DMS79 treated with DMSO at 0.1 percent for 48 hours (cell line): ENCODE measurements at regions not wholly inside any gene's neighbourhood (a gene's known extent, or its start where the extent isn't known, plus 50 kb on each side); places are given as distances from the start of the nearest gene placed in this dataset.
"Not testable (repeated sequence)": the region's sequence is repeated elsewhere in the genome, so short reads cannot be mapped to it uniquely, and the experiment has no call there.

Source experiments
- DNase-seq: peaks from one replicate; lab custom pipeline; 2025; lab: John Stamatoyannopoulos, UW

- DNase-seq = peak; percentile 41
These were observed 148.5 kb downstream of the TENT5C start for GRCh38 chr1:117754061-117754969.

- DNase-seq = no peak
These were observed 151.8 kb downstream of the TENT5C start for GRCh38 chr1:117757668-117758067.

GRCh38 chr1:117758444-117759316 lies 152.8 kb downstream of the TENT5C start:
- DNase-seq = peak; percentile 75

GRCh38 chr1:117759535-117759934 lies 153.7 kb downstream of the TENT5C start:
- no peak for DNase-seq

- DNase-seq = no peak
These were observed 154.2 kb downstream of the TENT5C start for GRCh38 chr1:117760069-117760468.

GRCh38 chr1:117760485-117760884 lies 154.6 kb downstream of the TENT5C start:
- DNase-seq = no peak

- DNase-seq = not testable (repeated sequence)
These were observed 161.7 kb downstream of the GDAP2 start for GRCh38 chr1:117767756-117768155.

- no peak for DNase-seq
These were observed 158.4 kb downstream of the GDAP2 start for GRCh38 chr1:117770981-117771531.

GRCh38 chr1:117779364-117779763 lies 150.1 kb downstream of the GDAP2 start:
- no peak for DNase-seq

GRCh38 chr1:117780687-117781475 lies 148.5 kb downstream of the GDAP2 start:
- DNase-seq = no peak

GRCh38 chr1:117782056-117782455 lies 147.4 kb downstream of the GDAP2 start:
- DNase-seq = no peak

- DNase-seq = no peak
These were observed 145.6 kb downstream of the GDAP2 start for GRCh38 chr1:117783606-117784396.

- no peak for DNase-seq
These were observed 141.4 kb downstream of the GDAP2 start for GRCh38 chr1:117788014-117788413.

- DNase-seq = no peak
These were observed 136.0 kb downstream of the GDAP2 start for GRCh38 chr1:117793413-117793812.

GRCh38 chr1:117794073-117794472 lies 135.3 kb downstream of the GDAP2 start:
- no peak for DNase-seq

- no peak for DNase-seq
These were observed 134.2 kb downstream of the GDAP2 start for GRCh38 chr1:117795190-117795589.

GRCh38 chr1:117795792-117796191 lies 133.6 kb downstream of the GDAP2 start:
- DNase-seq = no peak

- DNase-seq = no peak
These were observed 133.2 kb downstream of the GDAP2 start for GRCh38 chr1:117796226-117796625.

GRCh38 chr1:117798550-117798949 lies 130.9 kb downstream of the GDAP2 start:
- no peak for DNase-seq

GRCh38 chr1:117802531-117803257 lies 126.7 kb downstream of the GDAP2 start:
- no peak for DNase-seq
